ENCODE measurements at regions not wholly inside any gene's neighbourhood (a gene's known extent, or its start where the extent isn't known, plus 50 kb on each side); places are given as distances from the start of the nearest gene placed in this dataset.

GRCh38 chr5:111639912-111640311 lies 117.1 kb downstream of the NREP start:
- Histone ChIP-seq H3K9me1 (ENCODE audit: insufficient read depth, low read length) (peaks cover 2% of the 10 kb centered on the region; the same call in 1 of the 2 replicates), H3K27ac (ENCODE audit: insufficient read depth, low read length) (no peak overlapping the region), H3K14ac (replicated peaks; ENCODE audit: low read depth, low read length) (no peak overlapping the region), H2BK120ac (ENCODE audit: low read depth, low read length) (no peak overlapping the region), H3K27me3 (ENCODE audit: control insufficient read depth, insufficient read depth, low read length) (peaks cover 13% of the 10 kb centered on the region), H3K18ac (ENCODE audit: low read depth, low read length) (no peak overlapping the region), H3K79me1 (ENCODE audit: low read depth in 1 of 2, low read length in 2 of 2) (no peaks in the 10 kb centered on the region), H2AK9ac (replicated peaks; ENCODE audit: low read depth, low read length, poor library complexity) (no peak overlapping the region), H4K91ac (ENCODE audit: insufficient read depth, low read depth, low read length) (no peak overlapping the region), H2AFZ (replicated peaks; ENCODE audit: low read length, poor library complexity) (no peak overlapping the region), H2BK20ac (ENCODE audit: low read depth, low read length) (no peak overlapping the region), H3K4me1 (ENCODE audit: control insufficient read depth, insufficient read depth, low read length) (peaks cover 1% of the 10 kb centered on the region), H3K56ac (ENCODE audit: extremely low read depth, insufficient read depth, low read length) (no peak overlapping the region), H3K9me3 (ENCODE audit: control insufficient read depth, insufficient read depth, low read length) (peaks cover 15% of the 10 kb centered on the region), H3K23ac (ENCODE audit: low read depth, low read length) (no peak overlapping the region), H3K36me3 (ENCODE audit: control insufficient read depth, insufficient read depth, low read length) (no peaks in the 10 kb centered on the region), H4K8ac (ENCODE audit: low read depth in 2 of 2, low read length in 2 of 2) (no peak overlapping the region), H3K4me3 (ENCODE audit: insufficient read depth, low read depth, low read length) (no peak overlapping the region), H3K9ac (ENCODE audit: low read depth, low read length) (no peak overlapping the region), H4K20me1 (ENCODE audit: insufficient read depth, low read length) (no peaks in the 10 kb centered on the region), H3K4ac (ENCODE audit: low read depth, low read length) (no peak overlapping the region), H2BK5ac (ENCODE audit: low read depth, low read length, poor library complexity, severe bottlenecking) (no peak overlapping the region), H2AK5ac (ENCODE audit: low read depth, low read length) (no peak overlapping the region), H4K5ac (ENCODE audit: low read depth, low read length) (no peak overlapping the region), H2BK15ac (ENCODE audit: low read depth, low read length) (no peak overlapping the region), H3K4me2 (ENCODE audit: low read depth, low read length) (no peak overlapping the region)
- dilution Hi-C loops (cut with HindIII; ENCODE audit: low sequenced_read_pairs, unreplicated experiment) (no loop called here), intact Hi-C loops (cut with micrococcal nuclease) (loop anchor here (5.0 kb wide), 3 partner anchors 83 to 117 kb away; partner anchors contain the start of gene NREP), in situ Hi-C loops (cut with MboI; ENCODE audit: low sequenced_read_pairs) (no loop called here)
- TF ChIP-seq RCOR1 (IDR thresholded peaks at IDR 0.05; ENCODE audit: insufficient replicate concordance, low read length) (no peak), ELK1 (IDR thresholded peaks at IDR 0.05; ENCODE audit: borderline replicate concordance, low read depth, low read length) (no peak), CEBPB (IDR thresholded peaks at IDR 0.05; ENCODE audit: low read depth, low read length) (no peak), SMC3 (IDR thresholded peaks at IDR 0.05; ENCODE audit: low read depth, low read length) (no peak), NFE2L2 (IDR thresholded peaks at IDR 0.05; ENCODE audit: low read depth, low read length) (no peak), BHLHE40 (IDR thresholded peaks at IDR 0.05; ENCODE audit: low read depth, low read length) (no peak), CTCF (conservative IDR thresholded peaks at IDR 0.05; ENCODE audit: low read depth, low read length) (no peak), POLR2A (IDR thresholded peaks at IDR 0.05; ENCODE audit: low read depth, low read length) (no peak), USF2 (IDR thresholded peaks at IDR 0.05; ENCODE audit: low read depth, low read length) (no peak), MAFK (IDR thresholded peaks at IDR 0.05; ENCODE audit: low read depth, low read length) (no peak), FOS (IDR thresholded peaks at IDR 0.05; ENCODE audit: low read depth, low read length) (no peak), RFX5 (IDR thresholded peaks at IDR 0.05; ENCODE audit: low read depth, low read length) (no peak), CHD1 (IDR thresholded peaks at IDR 0.05; ENCODE audit: low read depth, low read length) (no peak), MAZ (IDR thresholded peaks at IDR 0.05; ENCODE audit: borderline replicate concordance, low read depth, low read length) (no peak), MXI1 (IDR thresholded peaks at IDR 0.05; ENCODE audit: borderline replicate concordance, low read depth, low read length) (no peak), RAD21 (IDR thresholded peaks at IDR 0.05; ENCODE audit: low read length) (no peak)
- BruUV-seq (replicated peaks): no TSS peak
- ChIA-PET CTCF (no interaction called here), POLR2A (ENCODE audit: unreplicated experiment) (no interaction called here)
- WGBS, 2 experiments (ENCODE audit: extremely low coverage in 2 of 2, insufficient read length in 1 of 2): no CpG with 5 or more reads among the region's 2 CpGs
- no peak for DNase-seq
- ATAC-seq (ENCODE audit: low read depth): no peak

Measured in IMR-90 (cell line).